HG02852 (cell line): ENCODE measurements at regions not wholly inside any gene's neighbourhood (a gene's known extent, or its start where the extent isn't known, plus 50 kb on each side); places are given as distances from the start of the nearest gene placed in this dataset.
A peak's percentile ranks its signal among the peaks of the same experiment; 100 is the strongest.
"Not testable (repeated sequence)": the region's sequence is repeated elsewhere in the genome, so short reads cannot be mapped to it uniquely, and the experiment has no call there.

Experiments used
- ATAC-seq: cut with Tn5 transposase; IDR thresholded peaks from one replicate; pipeline ENCODE4 v1.9.1; 2021; ENCODE audit warnings: mild to moderate bottlenecking, moderate library complexity; ENCODE audit not compliant: unreplicated experiment

- no peak for ATAC-seq
Observed at GRCh38 chr4:25981749-25982148, 67.7 kb downstream of the SMIM20 start.

- ATAC-seq = no peak
Observed at GRCh38 chr4:25982962-25983361, 68.9 kb downstream of the SMIM20 start.

GRCh38 chr4:25984266-25984665, 70.2 kb downstream of the SMIM20 start:
- ATAC-seq = no peak

- ATAC-seq = no peak
Observed at GRCh38 chr4:25984796-25985195, 70.8 kb downstream of the SMIM20 start.

GRCh38 chr4:25986807-25987206, 72.8 kb downstream of the SMIM20 start:
- no peak for ATAC-seq

GRCh38 chr4:25991340-25991739, 77.3 kb downstream of the SMIM20 start:
- ATAC-seq = no peak

GRCh38 chr4:25993395-25994185, 79.6 kb downstream of the SMIM20 start:
- ATAC-seq = peak; percentile 51

- not testable (repeated sequence) for ATAC-seq
Observed at GRCh38 chr4:25994577-25994976, 80.6 kb downstream of the SMIM20 start.

- ATAC-seq = no peak
Observed at GRCh38 chr4:26000274-26000950, 86.4 kb downstream of the SMIM20 start.

GRCh38 chr4:26001413-26001812, 87.4 kb downstream of the SMIM20 start:
- no peak for ATAC-seq

GRCh38 chr4:26001816-26002215, 87.8 kb downstream of the SMIM20 start:
- no peak for ATAC-seq

GRCh38 chr4:26003056-26003455, 89.0 kb downstream of the SMIM20 start:
- no peak for ATAC-seq

- ATAC-seq = no peak
Observed at GRCh38 chr4:26004290-26004689, 90.3 kb downstream of the SMIM20 start.

- no peak for ATAC-seq
Observed at GRCh38 chr4:26005764-26006163, 91.7 kb downstream of the SMIM20 start.

GRCh38 chr4:26008737-26009136, 94.7 kb downstream of the SMIM20 start:
- no peak for ATAC-seq

GRCh38 chr4:26009502-26009901, 95.5 kb downstream of the SMIM20 start:
- ATAC-seq = no peak

GRCh38 chr4:26010304-26010703, 96.3 kb downstream of the SMIM20 start:
- ATAC-seq = no peak

- ATAC-seq = no peak
Observed at GRCh38 chr4:26013629-26014028, 99.6 kb downstream of the SMIM20 start.

GRCh38 chr4:26015133-26015651, 101.2 kb downstream of the SMIM20 start:
- no peak for ATAC-seq

GRCh38 chr4:26015906-26016305, 101.9 kb downstream of the SMIM20 start:
- ATAC-seq = no peak

- no peak for ATAC-seq
Observed at GRCh38 chr4:26017531-26017930, 103.5 kb downstream of the SMIM20 start.
